Spinal cord (tissue), 9 donors: ENCODE measurements at regions not wholly inside any gene's neighbourhood (a gene's known extent, or its start where the extent isn't known, plus 50 kb on each side); places are given as distances from the start of the nearest gene placed in this dataset.
"Not testable (repeated sequence)": the region's sequence is repeated elsewhere in the genome, so short reads cannot be mapped to it uniquely, and the experiment has no call there.

Experiments used
- DNase-seq, 6 donors: peaks; one replicate each; pipeline versions ENCODE4 v3.0.0 to v3.0.0-alpha.2; 2013 to 2015; ENCODE audit warnings: low spot score in 6 of 6, low read depth in 4 of 6
- H3K27ac ChIP-seq: one replicate; pipeline ENCODE4 v1.5.1; 2013; ENCODE audit warnings: low read depth, low read length, control low read depth
- H3K27me3 ChIP-seq: one replicate; pipeline ENCODE4 v1.6.1; 2013; ENCODE audit warnings: low read length; ENCODE audit not compliant: control insufficient read depth, insufficient read depth
- H3K36me3 ChIP-seq: one replicate; pipeline ENCODE4 v1.6.1; 2013; ENCODE audit warnings: low read length; ENCODE audit not compliant: control insufficient read depth, insufficient read depth
- H3K4me1 ChIP-seq: one replicate; pipeline ENCODE4 v1.6.1; 2013; ENCODE audit warnings: low read length; ENCODE audit not compliant: control insufficient read depth, insufficient read depth
- H3K4me3 ChIP-seq: one replicate; pipeline ENCODE4 v1.5.1; 2013; ENCODE audit warnings: low read depth, low read length, control low read depth
- H3K9me3 ChIP-seq: one replicate; pipeline ENCODE4 v1.6.1; 2013; ENCODE audit warnings: low read length; ENCODE audit not compliant: control insufficient read depth, insufficient read depth
- WGBS: methylation state at CpG from one replicate; pipeline ENCODE4 v1.1.5; 2013; ENCODE audit warnings: missing lambda C conversion rate; ENCODE audit not compliant: insufficient coverage; 5-methylcytosine and 5-hydroxymethylcytosine counted together
- donor health status: healthy.

DNA sequence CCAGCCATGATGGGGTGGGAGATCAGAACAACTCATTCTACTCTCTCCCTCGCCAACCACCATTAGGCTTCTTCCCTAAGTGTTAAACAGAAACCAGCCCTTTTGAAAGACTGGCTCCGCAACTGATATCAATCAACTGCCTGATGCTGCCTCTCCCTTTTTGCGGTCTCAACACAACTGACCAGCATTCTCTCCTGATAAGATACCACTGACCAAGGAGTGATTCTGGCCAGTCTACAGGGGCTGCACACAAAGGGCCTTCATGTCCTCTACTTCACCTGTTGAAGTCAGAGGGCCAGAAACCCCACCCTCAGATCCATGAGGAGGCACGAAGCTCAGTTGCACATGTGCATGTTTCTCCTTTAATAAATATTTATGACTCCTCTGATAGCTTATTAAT is 145.1 kb downstream of the CD24 start:
- 100% methylated on average over 3 of the region's 4 CpGs for WGBS
- H3K4me3 ChIP-seq: no peak overlapping the region
- no peaks in the 10 kb centered on the region for H3K36me3 ChIP-seq
- H3K4me1 ChIP-seq: no peaks in the 10 kb centered on the region
- DNase-seq: no peak
- no peak overlapping the region for H3K27ac ChIP-seq
- no peaks in the 10 kb centered on the region for H3K9me3 ChIP-seq
- no peaks in the 10 kb centered on the region for H3K27me3 ChIP-seq

DNA sequence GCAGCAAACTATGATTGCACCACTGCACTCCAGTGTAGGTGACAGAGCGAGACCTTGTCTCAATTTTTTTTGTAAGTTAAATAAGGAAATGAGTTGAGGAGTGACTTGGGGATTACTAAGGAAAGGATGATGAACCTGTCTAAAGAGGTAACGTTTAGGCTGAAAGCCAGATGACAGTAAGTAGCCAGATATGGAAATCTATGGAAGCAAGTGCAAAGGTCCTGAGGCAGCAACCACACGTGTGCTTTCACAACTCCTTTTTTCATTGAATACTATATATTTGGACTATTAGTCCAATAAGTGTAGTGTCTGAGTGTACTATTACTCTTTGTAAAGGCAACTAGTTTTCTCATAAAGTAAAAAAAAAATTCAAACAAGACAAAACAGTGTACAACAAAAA is 147.4 kb downstream of the CD24 start:
- no peak overlapping the region for H3K27ac ChIP-seq
- no peaks in the 10 kb centered on the region for H3K4me1 ChIP-seq
- H3K9me3 ChIP-seq: no peaks in the 10 kb centered on the region
- no peaks in the 10 kb centered on the region for H3K36me3 ChIP-seq
- H3K4me3 ChIP-seq: no peak overlapping the region
- no peaks in the 10 kb centered on the region for H3K27me3 ChIP-seq
- no peak for DNase-seq
- 94% methylated on average over 1 of the region's 3 CpGs for WGBS

DNA sequence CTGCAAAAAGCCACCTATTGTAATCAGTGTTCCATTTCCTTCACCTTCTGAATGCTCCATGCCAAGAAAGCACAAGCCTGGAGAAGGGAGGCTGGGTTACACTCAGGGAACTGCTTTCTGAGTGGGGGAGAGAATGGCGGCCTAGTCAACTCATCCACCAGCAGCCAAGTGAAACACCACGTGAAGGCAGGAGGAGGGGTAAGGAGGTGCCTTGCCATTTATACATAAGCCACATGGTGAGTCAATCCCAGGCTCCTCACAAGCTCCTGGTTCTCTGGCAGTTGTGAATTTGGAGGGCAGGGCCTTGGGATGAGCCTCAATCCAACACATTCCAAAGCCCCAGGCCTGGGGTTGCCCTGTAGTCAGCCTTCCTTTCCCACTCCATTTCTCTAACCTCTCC is 149.4 kb downstream of the CD24 start:
- no CpG with 5 or more reads among the region's 2 CpGs for WGBS
- no peaks in the 10 kb centered on the region for H3K4me1 ChIP-seq
- H3K4me3 ChIP-seq: no peak overlapping the region
- H3K36me3 ChIP-seq: no peaks in the 10 kb centered on the region
- no peaks in the 10 kb centered on the region for H3K27me3 ChIP-seq
- H3K9me3 ChIP-seq: no peaks in the 10 kb centered on the region
- H3K27ac ChIP-seq: no peak overlapping the region
- no peak for DNase-seq

DNA sequence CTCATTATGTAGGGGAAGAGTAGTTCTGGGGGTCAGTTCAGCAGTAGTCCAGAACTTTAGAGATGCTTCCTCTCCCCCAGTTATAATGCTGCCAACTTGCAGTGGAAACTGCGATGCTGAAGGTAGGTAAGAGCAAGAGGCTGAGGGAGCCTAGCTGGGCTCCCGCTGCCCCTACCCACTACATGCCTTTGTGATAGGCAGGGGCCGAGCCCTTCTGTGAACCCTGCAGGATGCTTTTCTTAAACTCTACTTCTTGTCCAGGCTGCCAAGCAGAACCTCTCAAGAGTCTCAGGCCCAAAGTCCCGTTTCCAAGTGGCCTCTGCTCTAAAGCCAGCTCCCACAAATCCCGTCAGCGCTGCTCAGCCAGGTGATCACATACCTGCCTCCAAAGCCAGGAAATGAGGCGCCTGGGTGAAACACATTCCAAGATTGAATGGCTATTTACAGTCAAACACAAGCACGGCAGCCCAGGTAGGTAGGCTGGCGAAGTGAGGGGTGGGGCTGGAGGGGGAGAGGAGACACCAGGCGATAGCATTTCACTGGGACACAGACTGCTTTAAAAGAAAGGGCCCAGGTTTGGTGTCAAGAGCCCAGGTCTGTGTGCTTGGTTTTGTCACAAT is 150.7 kb downstream of the CD24 start:
- DNase-seq: no peak
- Histone ChIP-seq H3K4me1 (no peaks in the 10 kb centered on the region), H3K9me3 (no peaks in the 10 kb centered on the region), H3K4me3 (no peak overlapping the region), H3K27ac (no peak overlapping the region), H3K36me3 (no peaks in the 10 kb centered on the region), H3K27me3 (no peaks in the 10 kb centered on the region)
- 75% methylated on average over 7 of the region's 10 CpGs for WGBS

DNA sequence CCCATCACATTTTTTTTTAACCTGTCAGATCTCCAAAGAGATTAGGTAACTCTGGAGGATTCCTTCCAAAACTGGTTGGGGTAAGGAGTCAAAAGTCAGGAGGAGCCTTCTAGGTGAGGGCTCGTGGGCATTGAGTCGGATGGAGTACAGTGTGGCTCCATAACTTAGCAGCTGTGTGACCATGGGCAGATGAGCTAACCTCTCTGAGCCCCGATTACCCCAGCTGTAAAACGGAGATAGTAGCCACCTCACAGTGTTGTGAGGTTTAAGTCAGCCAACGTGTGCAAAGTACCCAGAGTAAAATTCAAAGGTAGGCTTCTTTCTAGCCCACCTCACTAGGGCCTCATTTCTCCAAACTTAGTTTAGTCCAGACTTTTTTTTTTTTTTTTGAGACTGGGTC is 151.5 kb downstream of the CD24 start:
- H3K27me3 ChIP-seq: no peaks in the 10 kb centered on the region
- no peak overlapping the region for H3K27ac ChIP-seq
- H3K4me3 ChIP-seq: no peak overlapping the region
- H3K9me3 ChIP-seq: no peaks in the 10 kb centered on the region
- no peaks in the 10 kb centered on the region for H3K36me3 ChIP-seq
- WGBS: 93% methylated on average over 5 of the region's 5 CpGs
- DNase-seq: no peak
- no peaks in the 10 kb centered on the region for H3K4me1 ChIP-seq

DNA sequence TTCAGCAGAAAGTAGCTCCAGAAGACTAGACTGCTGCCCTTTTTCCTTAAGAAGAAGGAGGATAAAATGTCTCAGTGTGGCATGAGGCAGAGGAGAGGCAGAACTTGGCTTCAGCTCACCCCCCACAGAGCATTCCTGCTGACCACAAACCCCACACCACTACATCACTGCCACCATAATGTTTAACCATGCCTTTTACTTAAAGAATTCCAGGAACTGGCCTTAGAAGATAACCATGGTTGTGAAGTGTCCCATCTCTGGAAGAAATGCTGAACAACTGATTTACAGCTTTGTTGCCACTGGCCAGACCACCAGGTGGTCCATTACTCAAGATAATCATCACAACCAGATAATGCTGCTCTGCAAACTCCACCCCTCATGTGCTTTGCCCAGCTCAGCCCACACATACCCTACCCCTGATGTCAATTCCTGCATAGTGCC is 154.1 kb downstream of the CD24 start:
- Histone ChIP-seq H3K27ac (no peak overlapping the region), H3K9me3 (no peaks in the 10 kb centered on the region), H3K27me3 (no peaks in the 10 kb centered on the region), H3K4me1 (no peaks in the 10 kb centered on the region), H3K36me3 (no peaks in the 10 kb centered on the region), H3K4me3 (no peak overlapping the region)
- no peak for DNase-seq

DNA sequence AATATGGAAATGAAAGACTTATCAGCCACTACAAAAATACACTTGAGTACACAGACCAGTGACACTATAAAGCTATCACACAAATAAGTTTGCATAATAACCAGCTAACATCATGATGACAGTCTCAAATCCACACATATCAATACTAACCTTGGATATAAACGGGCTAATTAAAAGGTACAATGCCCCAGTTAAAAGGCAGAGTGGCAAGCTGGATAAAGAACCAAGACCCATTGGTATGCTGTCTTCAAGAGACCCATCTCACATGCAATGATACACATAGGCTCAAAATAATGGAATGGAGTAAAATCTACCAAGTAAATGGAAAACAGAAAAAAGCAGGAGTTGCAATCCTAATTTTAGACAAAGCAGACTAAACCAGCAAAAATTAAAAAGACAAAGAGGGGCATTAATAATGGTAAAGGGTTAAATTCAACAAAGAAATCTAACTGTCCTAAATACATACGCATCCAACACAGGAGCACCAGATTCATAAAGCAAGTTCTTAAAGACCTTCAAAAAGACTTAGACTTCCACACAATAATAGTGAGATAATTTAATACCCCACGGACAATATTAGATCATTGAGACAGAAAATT is 163.3 kb downstream of the CD24 start:
- Histone ChIP-seq H3K27me3 (no peaks in the 10 kb centered on the region), H3K4me1 (no peaks in the 10 kb centered on the region), H3K36me3 (no peaks in the 10 kb centered on the region), H3K27ac (no peak overlapping the region), H3K4me3 (no peak overlapping the region), H3K9me3 (peaks cover 20% of the 10 kb centered on the region)
- WGBS: 72% methylated on average over 2 of the region's 3 CpGs
- DNase-seq: no peak

DNA sequence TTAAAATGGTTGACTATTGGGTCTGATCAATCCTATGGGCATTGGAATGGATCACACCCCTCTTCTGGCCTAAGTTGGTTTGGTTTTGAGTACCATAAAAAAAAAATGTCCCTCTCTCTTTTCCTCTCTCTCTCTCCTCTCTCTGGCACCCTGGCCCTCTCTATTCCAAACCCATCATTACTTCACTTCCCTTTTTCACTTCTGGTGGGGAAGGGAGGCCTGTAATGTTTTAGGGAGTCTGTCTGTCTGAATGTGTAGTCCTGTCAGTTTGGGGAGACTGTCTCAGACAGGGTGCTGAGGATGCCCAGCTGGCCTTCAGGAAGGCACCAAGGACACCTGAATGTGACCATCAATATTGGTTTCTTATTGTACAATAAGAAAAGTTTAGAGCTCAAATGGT is 165.8 kb downstream of the CD24 start:
- H3K4me3 ChIP-seq: no peak overlapping the region
- peaks cover 20% of the 10 kb centered on the region for H3K9me3 ChIP-seq
- H3K36me3 ChIP-seq: no peaks in the 10 kb centered on the region
- no peak overlapping the region for H3K27ac ChIP-seq
- H3K27me3 ChIP-seq: no peaks in the 10 kb centered on the region
- H3K4me1 ChIP-seq: no peaks in the 10 kb centered on the region
- DNase-seq: no peak

DNA sequence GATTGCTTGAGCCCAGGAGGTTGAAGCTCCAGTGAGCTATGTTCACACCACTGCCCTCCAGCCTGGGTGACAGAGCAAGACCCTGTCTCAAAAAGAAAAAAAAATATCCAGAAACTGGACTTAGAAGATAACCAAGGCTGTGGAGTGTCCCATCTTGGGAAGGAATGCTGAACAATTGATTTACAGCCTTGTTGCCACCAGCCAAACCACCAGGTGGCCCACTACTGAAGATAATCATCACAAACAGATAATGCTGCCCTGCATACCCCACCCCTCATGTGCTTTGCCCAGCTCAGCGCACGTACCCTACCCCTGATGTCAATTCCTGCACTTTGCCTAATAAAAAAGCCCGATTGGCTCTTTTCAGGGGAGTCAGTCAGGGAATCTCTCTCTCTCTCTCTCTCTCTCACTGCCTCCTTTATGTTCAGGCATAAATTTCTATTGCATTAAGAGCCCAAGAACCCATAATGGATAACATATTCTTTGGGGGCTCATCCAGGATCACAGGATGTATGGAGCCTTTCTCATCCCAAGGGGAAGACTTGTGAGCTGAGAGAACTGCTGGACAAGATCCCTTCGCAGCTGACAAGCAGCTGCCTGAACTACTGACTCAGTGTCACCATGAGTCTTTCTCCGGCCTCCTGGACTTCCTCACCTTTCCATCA is 166.4 kb downstream of the CD24 start:
- Histone ChIP-seq H3K4me1 (no peaks in the 10 kb centered on the region), H3K4me3 (no peak overlapping the region), H3K27ac (no peak overlapping the region), H3K27me3 (no peaks in the 10 kb centered on the region), H3K36me3 (no peaks in the 10 kb centered on the region), H3K9me3 (peaks cover 20% of the 10 kb centered on the region)
- DNase-seq: no peak
- WGBS: 95% methylated on average over 5 of the region's 5 CpGs

DNA sequence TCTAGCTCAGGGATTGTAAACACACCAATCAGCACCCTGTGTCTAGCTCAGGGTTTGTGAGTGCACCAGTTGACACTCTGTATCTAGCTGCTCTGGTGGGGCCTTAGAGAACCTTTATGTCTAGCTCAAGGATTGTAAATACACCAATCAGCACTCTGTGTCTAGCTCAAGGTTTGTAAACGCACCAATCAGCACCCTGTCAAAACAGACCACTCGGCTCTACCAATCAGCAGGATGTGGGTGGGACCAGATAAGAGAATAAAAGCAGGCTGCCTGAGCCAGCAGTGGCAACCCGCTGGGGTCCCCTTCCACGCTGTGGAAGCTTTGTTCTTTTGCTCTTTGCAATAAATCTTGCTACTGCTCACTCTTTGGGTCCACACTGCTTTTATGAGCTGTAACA is 168.3 kb downstream of the CD24 start:
- peaks cover 18% of the 10 kb centered on the region for H3K9me3 ChIP-seq
- peaks cover 13% of the 10 kb centered on the region for H3K4me1 ChIP-seq
- not testable (repeated sequence) for H3K4me3 ChIP-seq, H3K27me3 ChIP-seq, H3K36me3 ChIP-seq, DNase-seq, H3K27ac ChIP-seq
- no CpG with 5 or more reads among the region's 4 CpGs for WGBS
